Endothelial cell (in vitro differentiated cells): ENCODE measurements at regions not wholly inside any gene's neighbourhood (a gene's known extent, or its start where the extent isn't known, plus 50 kb on each side); places are given as distances from the start of the nearest gene placed in this dataset.

Source experiments
- DNase-seq: peaks from one replicate; pipeline ENCODE4 v3.0.0; 2021; ENCODE audit warnings: low spot score
- H3K27ac Mint-ChIP-seq: one replicate; pipeline ENCODE4 v1.8.0; 2021; ENCODE audit warnings: mixed read lengths, inconsistent platforms; ENCODE audit not compliant: unreplicated experiment
- H3K27me3 Mint-ChIP-seq: one replicate; pipeline ENCODE4 v1.8.0; 2021; ENCODE audit warnings: mild to moderate bottlenecking, moderate library complexity, mixed read lengths, inconsistent platforms; ENCODE audit not compliant: unreplicated experiment
- H3K36me3 Mint-ChIP-seq: one replicate; pipeline ENCODE4 v1.8.0; 2021; ENCODE audit warnings: mild to moderate bottlenecking, low read depth, mixed read lengths, inconsistent platforms; ENCODE audit not compliant: unreplicated experiment
- H3K4me1 Mint-ChIP-seq: one replicate; pipeline ENCODE4 v1.8.0; 2021; ENCODE audit warnings: mild to moderate bottlenecking, mixed read lengths, inconsistent platforms; ENCODE audit not compliant: unreplicated experiment
- H3K4me3 Mint-ChIP-seq: one replicate; pipeline ENCODE4 v1.8.0; 2021; ENCODE audit warnings: mild to moderate bottlenecking, mixed read lengths, inconsistent platforms; ENCODE audit not compliant: unreplicated experiment
- H3K9me3 Mint-ChIP-seq: one replicate; pipeline ENCODE4 v1.8.0; 2021; ENCODE audit warnings: mixed read lengths, inconsistent platforms; ENCODE audit not compliant: unreplicated experiment
- TF ChIP-seq, protein P1 (sequence below): fragments of 200-600 bp; sonication (generic); IDR thresholded peaks from one replicate; pipeline ENCODE4 v1.5.0; 2021; ENCODE audit warnings: antibody characterized with exemption; ENCODE audit not compliant: unreplicated experiment

DNA sequence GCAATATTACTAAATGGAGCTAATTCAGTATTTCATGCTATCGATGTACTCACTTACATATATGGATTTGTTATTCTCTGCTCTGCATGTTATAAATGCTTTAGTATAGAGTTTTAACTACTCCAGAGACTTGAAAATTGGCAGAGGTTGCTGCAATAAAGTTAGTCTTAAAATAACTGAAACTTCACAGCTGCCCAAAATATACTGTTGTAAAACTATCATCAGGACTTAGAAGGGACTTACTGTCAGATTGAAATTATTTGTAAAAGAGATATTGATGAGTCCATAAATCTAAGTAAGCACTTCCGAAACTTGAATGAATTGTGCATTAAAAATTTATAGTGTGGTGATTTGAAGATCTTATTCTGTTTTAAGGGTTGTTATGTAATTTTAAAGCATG, 1178.2 kb upstream of the PCDH20 start:
- Mint-ChIP-seq H3K9me3 (no peaks in the 10 kb centered on the region), H3K27me3 (no peaks in the 10 kb centered on the region), H3K4me3 (no peak overlapping the region), H3K27ac (no peak overlapping the region), H3K36me3 (no peaks in the 10 kb centered on the region), H3K4me1 (no peaks in the 10 kb centered on the region)
- no peak for DNase-seq
- TF ChIP-seq, protein P1, sequence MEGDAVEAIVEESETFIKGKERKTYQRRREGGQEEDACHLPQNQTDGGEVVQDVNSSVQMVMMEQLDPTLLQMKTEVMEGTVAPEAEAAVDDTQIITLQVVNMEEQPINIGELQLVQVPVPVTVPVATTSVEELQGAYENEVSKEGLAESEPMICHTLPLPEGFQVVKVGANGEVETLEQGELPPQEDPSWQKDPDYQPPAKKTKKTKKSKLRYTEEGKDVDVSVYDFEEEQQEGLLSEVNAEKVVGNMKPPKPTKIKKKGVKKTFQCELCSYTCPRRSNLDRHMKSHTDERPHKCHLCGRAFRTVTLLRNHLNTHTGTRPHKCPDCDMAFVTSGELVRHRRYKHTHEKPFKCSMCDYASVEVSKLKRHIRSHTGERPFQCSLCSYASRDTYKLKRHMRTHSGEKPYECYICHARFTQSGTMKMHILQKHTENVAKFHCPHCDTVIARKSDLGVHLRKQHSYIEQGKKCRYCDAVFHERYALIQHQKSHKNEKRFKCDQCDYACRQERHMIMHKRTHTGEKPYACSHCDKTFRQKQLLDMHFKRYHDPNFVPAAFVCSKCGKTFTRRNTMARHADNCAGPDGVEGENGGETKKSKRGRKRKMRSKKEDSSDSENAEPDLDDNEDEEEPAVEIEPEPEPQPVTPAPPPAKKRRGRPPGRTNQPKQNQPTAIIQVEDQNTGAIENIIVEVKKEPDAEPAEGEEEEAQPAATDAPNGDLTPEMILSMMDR = no peak

DNA sequence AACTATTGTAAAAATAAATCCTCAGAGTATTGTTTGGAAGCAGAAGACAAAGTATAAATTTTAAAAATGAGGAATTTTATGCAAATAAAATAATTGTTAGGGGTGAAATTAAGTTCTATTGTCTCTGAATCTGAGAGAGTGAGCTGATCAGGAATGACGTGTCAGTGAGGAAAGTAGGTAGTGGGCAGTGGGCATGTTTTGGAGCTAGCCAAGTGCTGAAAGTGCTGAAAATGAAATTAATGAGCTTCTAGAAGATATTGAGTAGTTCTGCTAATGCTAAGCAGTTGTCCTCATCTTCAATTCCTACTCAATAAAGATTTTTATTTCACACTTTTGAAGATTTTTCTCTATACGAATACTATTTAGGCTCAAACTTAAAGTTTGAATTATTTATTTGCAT, 1167.8 kb upstream of the PCDH20 start:
- Mint-ChIP-seq H3K27me3 (no peaks in the 10 kb centered on the region), H3K4me3 (no peak overlapping the region), H3K4me1 (no peaks in the 10 kb centered on the region), H3K36me3 (no peaks in the 10 kb centered on the region), H3K9me3 (no peaks in the 10 kb centered on the region), H3K27ac (no peak overlapping the region)
- TF ChIP-seq, protein P1 = no peak
- no peak for DNase-seq

DNA sequence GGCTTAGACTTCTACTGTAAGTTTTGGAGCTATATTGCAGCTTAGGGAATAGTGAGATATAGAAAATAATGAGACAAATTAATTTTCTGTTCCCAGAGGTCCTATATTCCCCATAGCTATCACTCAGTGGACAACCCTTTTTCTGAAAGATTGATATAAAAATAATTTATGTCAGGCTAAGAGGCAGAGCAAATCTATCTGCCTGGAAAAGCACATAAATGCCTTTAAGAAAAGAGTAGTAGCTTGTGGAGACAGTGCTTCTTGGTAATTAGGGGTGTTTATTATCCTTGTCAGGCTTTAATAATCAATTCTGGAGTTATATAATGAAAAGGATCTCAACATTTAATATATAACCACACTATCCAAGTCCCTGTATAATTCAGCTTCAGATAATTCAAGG, 1162.8 kb upstream of the PCDH20 start:
- no peaks in the 10 kb centered on the region for H3K9me3 Mint-ChIP-seq
- no peak for DNase-seq
- peaks cover 1% of the 10 kb centered on the region for H3K27me3 Mint-ChIP-seq
- H3K27ac Mint-ChIP-seq = no peak overlapping the region
- TF ChIP-seq, protein P1 = no peak
- H3K4me3 Mint-ChIP-seq = no peak overlapping the region
- no peaks in the 10 kb centered on the region for H3K36me3 Mint-ChIP-seq
- H3K4me1 Mint-ChIP-seq = no peaks in the 10 kb centered on the region

DNA sequence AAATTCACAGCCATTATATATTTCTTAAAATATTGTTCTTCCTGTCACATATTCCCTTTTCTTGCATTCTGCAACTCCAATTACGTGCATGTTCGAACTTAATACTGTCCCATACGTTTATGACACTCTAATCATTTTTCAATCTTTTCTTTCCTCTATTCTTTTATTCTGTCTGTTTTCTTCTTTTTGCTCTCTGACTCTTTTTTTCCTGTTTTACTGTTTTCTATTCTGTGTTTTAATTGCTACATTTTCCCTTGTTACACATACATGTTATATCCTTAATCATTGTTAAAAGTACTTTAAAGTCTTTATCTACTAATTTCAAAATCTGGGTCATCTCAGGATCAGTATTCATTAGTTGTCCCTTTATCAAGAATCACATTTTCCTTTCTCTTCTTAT, 1149.1 kb upstream of the PCDH20 start:
- Mint-ChIP-seq H3K27ac (no peak overlapping the region), H3K4me3 (no peak overlapping the region), H3K9me3 (no peaks in the 10 kb centered on the region), H3K36me3 (no peaks in the 10 kb centered on the region), H3K27me3 (no peaks in the 10 kb centered on the region), H3K4me1 (no peaks in the 10 kb centered on the region)
- TF ChIP-seq, protein P1 = no peak
- no peak for DNase-seq

DNA sequence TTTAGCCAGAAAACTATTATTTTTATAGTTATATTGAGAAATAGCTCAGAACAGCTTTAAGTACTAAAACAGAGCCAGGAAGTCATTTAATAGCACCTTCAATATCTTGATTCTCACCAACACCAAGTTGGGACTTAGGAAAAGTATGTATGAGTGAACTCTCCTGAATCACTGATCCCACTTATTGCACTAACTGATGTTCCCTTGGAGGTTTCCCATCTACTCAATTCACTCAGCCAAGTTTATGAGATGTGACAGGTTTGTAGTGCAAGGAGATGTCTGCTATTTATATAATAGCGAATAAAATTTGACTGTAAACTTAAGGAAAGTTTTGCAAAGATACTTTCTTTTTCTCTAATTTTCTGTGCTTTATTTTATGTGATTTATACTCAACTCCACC, 1147.6 kb upstream of the PCDH20 start:
- TF ChIP-seq, protein P1 = no peak
- DNase-seq = no peak
- no peaks in the 10 kb centered on the region for H3K4me1 Mint-ChIP-seq
- no peaks in the 10 kb centered on the region for H3K27me3 Mint-ChIP-seq
- H3K4me3 Mint-ChIP-seq = no peak overlapping the region
- H3K36me3 Mint-ChIP-seq = no peaks in the 10 kb centered on the region
- H3K9me3 Mint-ChIP-seq = no peaks in the 10 kb centered on the region
- no peak overlapping the region for H3K27ac Mint-ChIP-seq
